Panc1 (cell line): ENCODE measurements at regions not wholly inside any gene's neighbourhood (a gene's known extent, or its start where the extent isn't known, plus 50 kb on each side); places are given as distances from the start of the nearest gene placed in this dataset.

ENCODE experiments used
- ATAC-seq: fragments of 200-7000 bp; cut with Tn5 transposase; 2 replicates; pipeline ENCODE4 v1.9.1; 2020; ENCODE audit warnings: mild to moderate bottlenecking, moderate library complexity
- BruUV-seq: library from RNA; stranded (reverse); fragments of 400-500 nt; replicated peaks from 2 replicates; lab custom pipeline; 2021; lab: Mats Ljungman, UMichigan
- CTCF ChIA-PET: fragments of 300-600 bp; sonication (Branson Sonifier 250); formaldehyde crosslinking; loops from one replicate; lab custom pipeline; 2022; ENCODE audit warnings: antibody characterized with exemption; lab: Charles Lee
- POLR2A ChIA-PET: fragments of 300-600 bp; sonication (Branson Sonifier 250); formaldehyde crosslinking; loops from one replicate; lab custom pipeline; 2022; ENCODE audit warnings: antibody characterized with exemption; lab: Charles Lee
- DNase-seq: peaks from one replicate; pipeline ENCODE4 v3.0.0-alpha.2; 2010; ENCODE audit warnings: low read depth, low spot score
- H3K27ac ChIP-seq: 2 replicates; pipeline ENCODE4 v1.5.1; 2011; ENCODE audit warnings: mild to moderate bottlenecking, low read length, inconsistent platforms
- H3K27me3 ChIP-seq: fragments of 200-500 bp; sonication (Bioruptor generic); 2 replicates; pipeline ENCODE4 v1.6.0; 2014; ENCODE audit warnings: low read length, inconsistent platforms; ENCODE audit not compliant: control insufficient read depth, insufficient read depth
- H3K36me3 ChIP-seq: fragments of 200-500 bp; sonication (Bioruptor generic); 2 replicates; pipeline ENCODE4 v1.5.1; 2014; ENCODE audit warnings: inconsistent platforms, mild to moderate bottlenecking, low read length, moderate library complexity; ENCODE audit not compliant: control insufficient read depth, insufficient read depth
- H3K4me1 ChIP-seq: 2 replicates; pipeline ENCODE4 v1.5.1; 2011; ENCODE audit warnings: inconsistent platforms, mild to moderate bottlenecking, low read length, moderate library complexity; ENCODE audit not compliant: control insufficient read depth, insufficient read depth
- H3K4me3 ChIP-seq, 2 experiments: 2 replicates each; pipeline ENCODE4 v1.5.1; 2011 to 2012; ENCODE audit warnings: low read depth in 2 of 2, low read length in 2 of 2, mild to moderate bottlenecking in 2 of 2, inconsistent platforms in 1 of 2, moderate library complexity in 1 of 2
- H3K9me3 ChIP-seq: fragments of 200-500 bp; sonication (Bioruptor generic); 2 replicates; pipeline ENCODE4 v1.5.1; 2014; ENCODE audit warnings: low read depth, mild to moderate bottlenecking, inconsistent platforms, low read length, moderate library complexity; ENCODE audit not compliant: control insufficient read depth, insufficient read depth
- CTCF ChIP-seq: fragments of 450-650 bp; IDR thresholded peaks from 2 replicates; pipeline ENCODE4 v1.5.1; 2017; ENCODE audit warnings: mild to moderate bottlenecking
- POLR2AphosphoS5 ChIP-seq: IDR thresholded peaks from 2 replicates; pipeline ENCODE4 v1.6.1; 2012; ENCODE audit warnings: mild to moderate bottlenecking, low read depth, low read length, moderate library complexity
- REST ChIP-seq, 2 experiments: IDR thresholded peaks; 2 replicates each; pipeline ENCODE4 v1.6.1; 2011 to 2012; ENCODE audit warnings: low read depth in 2 of 2, control low read depth in 1 of 2, low read length in 1 of 2, mild to moderate bottlenecking in 1 of 2, moderate library complexity in 1 of 2; ENCODE audit not compliant: insufficient read depth in 1 of 2
- SIN3A ChIP-seq: IDR thresholded peaks from 2 replicates; pipeline ENCODE4 v1.6.1; 2012; ENCODE audit warnings: low read depth, mild to moderate bottlenecking, low read length, moderate library complexity, borderline replicate concordance; ENCODE audit not compliant: insufficient read depth
- TCF7L2 ChIP-seq: IDR thresholded peaks from 2 replicates; pipeline ENCODE4 v1.6.1; 2011; ENCODE audit warnings: mild to moderate bottlenecking, low read depth, low read length, inconsistent platforms
- in situ Hi-C: cut with HindIII; loops from 2 replicates; pipeline ENCODE4 v1.10.0; 2016; ENCODE audit warnings: low sequenced_read_pairs, low pct_unique_long_range_greater_than_20kb
- intact Hi-C: fragments of 100-400 bp; cut with micrococcal nuclease; formaldehyde crosslinking; loops from one replicate; pipeline ENCODE4 v1.10.0; 2022; ENCODE audit not compliant: unreplicated experiment

GRCh38 chr10:78724846-78725245 is 343.9 kb upstream of the ZMIZ1 start:
- ChIA-PET POLR2A (no interaction called here), CTCF (no interaction called here)
- no peak overlapping the region for H3K4me3 ChIP-seq
- no peaks in the 10 kb centered on the region for H3K4me1 ChIP-seq
- H3K27me3 ChIP-seq = peaks cover 22% of the 10 kb centered on the region
- DNase-seq (no peak), ATAC-seq (no peak)
- H3K9me3 ChIP-seq = no peaks in the 10 kb centered on the region
- intact Hi-C loops = no loop called here
- in situ Hi-C loops = no loop called here
- H3K27ac ChIP-seq = no peak overlapping the region
- no peaks in the 10 kb centered on the region for H3K36me3 ChIP-seq
- no peak for TF ChIP-seq SIN3A
- TF ChIP-seq POLR2AphosphoS5 = no peak
- TF ChIP-seq REST (IDR thresholded peaks at IDR 0.05; ENCODE audit: insufficient read depth in 1 of 2, low read depth in 2 of 2, low read length in 1 of 2) = no peak
- TF ChIP-seq TCF7L2 = no peak
- TF ChIP-seq CTCF = no peak
- BruUV-seq = no TSS peak

- no peak overlapping the region for H3K27ac ChIP-seq
- no peak overlapping the region for H3K4me3 ChIP-seq
- H3K27me3 ChIP-seq = peaks cover 24% of the 10 kb centered on the region
- in situ Hi-C loops (no loop called here), intact Hi-C loops (no loop called here)
- no TSS peak for BruUV-seq
- no peaks in the 10 kb centered on the region for H3K4me1 ChIP-seq
- no peak for TF ChIP-seq REST (IDR thresholded peaks at IDR 0.05; ENCODE audit: insufficient read depth in 1 of 2, low read depth in 2 of 2, low read length in 1 of 2)
- no peak for TF ChIP-seq TCF7L2
- TF ChIP-seq CTCF = no peak
- no peak for TF ChIP-seq POLR2AphosphoS5
- TF ChIP-seq SIN3A = no peak
- no peak for ATAC-seq
- ChIA-PET CTCF (no interaction called here), POLR2A (no interaction called here)
- H3K9me3 ChIP-seq = no peaks in the 10 kb centered on the region
- no peak for DNase-seq
- no peaks in the 10 kb centered on the region for H3K36me3 ChIP-seq
Measured at GRCh38 chr10:78726171-78726570, 342.6 kb upstream of the ZMIZ1 start.
